SU-DHL-6 (cell line): ENCODE measurements at regions not wholly inside any gene's neighbourhood (a gene's known extent, or its start where the extent isn't known, plus 50 kb on each side); places are given as distances from the start of the nearest gene placed in this dataset.

ENCODE experiments used
- EZH2phosphoT487 ChIP-seq: fragments of 200-600 bp; sonication (generic), shearing (Covaris generic); conservative IDR thresholded peaks from 2 replicates; pipeline ENCODE4 v1.6.1; 2018; ENCODE audit warnings: mild to moderate bottlenecking, antibody characterized with exemption, low read length, moderate library complexity, mixed read lengths
- TF ChIP-seq, protein P1 (sequence below): fragments of 200-600 bp; sonication (generic); IDR thresholded peaks from one replicate; pipeline ENCODE4 v1.5.1; 2017; ENCODE audit warnings: antibody characterized with exemption, mild to moderate bottlenecking, low read length, moderate library complexity; ENCODE audit not compliant: insufficient read depth, poor library complexity, severe bottlenecking

DNA sequence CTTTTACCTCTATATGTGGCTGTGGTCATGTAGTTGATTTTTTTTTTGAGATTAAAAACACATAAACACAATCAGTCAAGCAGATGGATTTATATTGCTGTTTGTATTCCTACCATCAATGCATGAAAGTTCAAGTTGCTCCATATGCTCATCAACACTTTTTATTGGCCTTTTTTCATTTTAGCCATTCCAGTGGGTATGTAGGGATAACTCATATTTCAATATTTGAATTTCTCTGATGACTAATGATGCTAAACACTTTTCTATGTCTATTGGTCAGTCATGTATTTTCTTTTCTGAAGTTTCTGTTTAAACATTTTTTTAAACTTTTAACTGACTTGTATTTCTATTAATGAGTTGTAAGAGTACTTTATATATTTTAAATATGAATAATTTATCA lies 445.4 kb upstream of the RGMB start:
- TF ChIP-seq, protein P1, sequence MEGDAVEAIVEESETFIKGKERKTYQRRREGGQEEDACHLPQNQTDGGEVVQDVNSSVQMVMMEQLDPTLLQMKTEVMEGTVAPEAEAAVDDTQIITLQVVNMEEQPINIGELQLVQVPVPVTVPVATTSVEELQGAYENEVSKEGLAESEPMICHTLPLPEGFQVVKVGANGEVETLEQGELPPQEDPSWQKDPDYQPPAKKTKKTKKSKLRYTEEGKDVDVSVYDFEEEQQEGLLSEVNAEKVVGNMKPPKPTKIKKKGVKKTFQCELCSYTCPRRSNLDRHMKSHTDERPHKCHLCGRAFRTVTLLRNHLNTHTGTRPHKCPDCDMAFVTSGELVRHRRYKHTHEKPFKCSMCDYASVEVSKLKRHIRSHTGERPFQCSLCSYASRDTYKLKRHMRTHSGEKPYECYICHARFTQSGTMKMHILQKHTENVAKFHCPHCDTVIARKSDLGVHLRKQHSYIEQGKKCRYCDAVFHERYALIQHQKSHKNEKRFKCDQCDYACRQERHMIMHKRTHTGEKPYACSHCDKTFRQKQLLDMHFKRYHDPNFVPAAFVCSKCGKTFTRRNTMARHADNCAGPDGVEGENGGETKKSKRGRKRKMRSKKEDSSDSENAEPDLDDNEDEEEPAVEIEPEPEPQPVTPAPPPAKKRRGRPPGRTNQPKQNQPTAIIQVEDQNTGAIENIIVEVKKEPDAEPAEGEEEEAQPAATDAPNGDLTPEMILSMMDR = no peak
- TF ChIP-seq EZH2phosphoT487 = no peak
